ENCODE measurements at regions not wholly inside any gene's neighbourhood (a gene's known extent, or its start where the extent isn't known, plus 50 kb on each side); places are given as distances from the start of the nearest gene placed in this dataset.
"Not testable (repeated sequence)": the region's sequence is repeated elsewhere in the genome, so short reads cannot be mapped to it uniquely, and the experiment has no call there.

DNA sequence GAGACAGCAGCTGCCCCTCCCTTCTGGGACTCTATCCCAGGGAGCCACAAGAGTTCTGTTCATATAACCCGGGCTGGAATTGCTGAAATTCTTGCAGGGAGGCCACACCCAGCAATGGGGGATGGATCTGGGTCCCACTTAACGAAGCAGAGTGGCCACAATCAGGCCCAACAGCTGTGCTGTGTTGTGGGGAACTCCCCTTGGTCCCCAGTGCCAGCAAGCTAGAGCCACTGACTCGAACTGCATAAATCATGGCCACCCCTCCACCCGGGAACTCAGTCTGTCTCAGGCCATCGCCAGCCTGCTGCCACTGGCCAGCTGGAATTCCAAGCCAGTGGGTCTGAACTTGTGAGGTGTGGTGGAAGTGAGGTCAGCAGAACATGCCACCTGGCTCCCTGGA is 111.1 kb downstream of the KLF8 start:
- Mint-ChIP-seq H3K36me3 (ENCODE audit: insufficient read depth) (no peaks in the 10 kb centered on the region), H3K27ac (no peak overlapping the region), H3K4me3 (ENCODE audit: low read depth) (no peak overlapping the region), H3K9me3 (ENCODE audit: low read depth) (peaks cover 47% of the 10 kb centered on the region), H3K27me3 (no peaks in the 10 kb centered on the region), H3K4me1 (ENCODE audit: low read depth) (no peaks in the 10 kb centered on the region)
- TF ChIP-seq, protein P1, sequence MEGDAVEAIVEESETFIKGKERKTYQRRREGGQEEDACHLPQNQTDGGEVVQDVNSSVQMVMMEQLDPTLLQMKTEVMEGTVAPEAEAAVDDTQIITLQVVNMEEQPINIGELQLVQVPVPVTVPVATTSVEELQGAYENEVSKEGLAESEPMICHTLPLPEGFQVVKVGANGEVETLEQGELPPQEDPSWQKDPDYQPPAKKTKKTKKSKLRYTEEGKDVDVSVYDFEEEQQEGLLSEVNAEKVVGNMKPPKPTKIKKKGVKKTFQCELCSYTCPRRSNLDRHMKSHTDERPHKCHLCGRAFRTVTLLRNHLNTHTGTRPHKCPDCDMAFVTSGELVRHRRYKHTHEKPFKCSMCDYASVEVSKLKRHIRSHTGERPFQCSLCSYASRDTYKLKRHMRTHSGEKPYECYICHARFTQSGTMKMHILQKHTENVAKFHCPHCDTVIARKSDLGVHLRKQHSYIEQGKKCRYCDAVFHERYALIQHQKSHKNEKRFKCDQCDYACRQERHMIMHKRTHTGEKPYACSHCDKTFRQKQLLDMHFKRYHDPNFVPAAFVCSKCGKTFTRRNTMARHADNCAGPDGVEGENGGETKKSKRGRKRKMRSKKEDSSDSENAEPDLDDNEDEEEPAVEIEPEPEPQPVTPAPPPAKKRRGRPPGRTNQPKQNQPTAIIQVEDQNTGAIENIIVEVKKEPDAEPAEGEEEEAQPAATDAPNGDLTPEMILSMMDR (IDR thresholded peaks at IDR 0.05; ENCODE audit: unreplicated experiment): no peak
- DNase-seq (ENCODE audit: low spot score, unreplicated experiment): no peak

GRCh38 chrX:56343664-56344063 is 111.5 kb downstream of the KLF8 start:
- TF ChIP-seq, protein P1 (IDR thresholded peaks at IDR 0.05; ENCODE audit: unreplicated experiment): no peak
- Mint-ChIP-seq H3K36me3 (ENCODE audit: insufficient read depth) (no peaks in the 10 kb centered on the region), H3K27ac (no peak overlapping the region), H3K27me3 (no peaks in the 10 kb centered on the region), H3K4me1 (ENCODE audit: low read depth) (no peaks in the 10 kb centered on the region), H3K9me3 (ENCODE audit: low read depth) (peaks cover 45% of the 10 kb centered on the region), H3K4me3 (ENCODE audit: low read depth) (no peak overlapping the region)
- DNase-seq (ENCODE audit: low spot score, unreplicated experiment): no peak

DNA sequence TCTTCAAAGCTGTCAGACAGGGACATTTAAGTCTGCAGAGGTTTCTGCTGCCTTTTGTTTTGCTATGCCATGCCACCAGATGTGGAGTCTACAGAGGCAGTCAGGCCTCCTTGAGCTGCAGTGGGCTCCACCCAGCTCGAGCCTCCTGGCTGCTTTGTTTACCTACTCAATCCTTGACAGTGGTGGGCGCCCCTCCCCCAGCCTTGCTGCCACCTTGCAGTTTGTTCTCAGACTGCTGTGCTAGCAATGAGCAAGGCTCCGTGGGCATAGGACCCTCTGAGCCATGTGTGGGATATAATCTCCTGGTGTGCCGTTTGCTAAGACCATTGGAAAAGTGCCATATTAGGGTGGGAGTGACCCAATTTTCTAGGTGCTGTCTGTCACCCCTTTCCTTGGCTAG is 126.0 kb downstream of the KLF8 start:
- H3K27me3 Mint-ChIP-seq; DNase-seq (ENCODE audit: low spot score, unreplicated experiment); H3K36me3 Mint-ChIP-seq (ENCODE audit: insufficient read depth); H3K27ac Mint-ChIP-seq; H3K4me3 Mint-ChIP-seq (ENCODE audit: low read depth); H3K4me1 Mint-ChIP-seq (ENCODE audit: low read depth): not testable (repeated sequence)
- H3K9me3 Mint-ChIP-seq (ENCODE audit: low read depth): peaks cover 48% of the 10 kb centered on the region

DNA sequence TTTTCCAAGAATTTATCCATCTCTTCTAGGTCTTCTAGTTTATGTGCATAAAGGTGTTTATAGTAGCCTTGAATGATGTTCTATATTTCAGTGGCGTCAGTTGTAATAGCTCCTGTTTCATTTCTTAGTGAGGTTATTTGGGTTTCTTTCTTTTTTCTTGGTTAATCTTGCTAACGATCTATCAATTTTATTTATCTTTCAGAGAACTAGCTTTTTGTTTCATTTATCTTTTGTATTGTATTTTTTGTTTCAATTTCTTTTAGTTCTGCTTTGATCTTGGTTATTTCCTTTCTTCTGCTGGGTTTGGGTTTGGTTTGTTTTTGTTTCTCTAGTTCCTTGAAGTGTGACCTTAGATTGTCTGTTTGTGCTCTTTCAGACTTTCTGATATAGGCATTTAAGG is 133.0 kb downstream of the KLF8 start:
- DNase-seq (ENCODE audit: low spot score, unreplicated experiment); H3K4me1 Mint-ChIP-seq (ENCODE audit: low read depth); H3K27ac Mint-ChIP-seq; H3K36me3 Mint-ChIP-seq (ENCODE audit: insufficient read depth); H3K4me3 Mint-ChIP-seq (ENCODE audit: low read depth); H3K27me3 Mint-ChIP-seq: not testable (repeated sequence)
- peaks cover 54% of the 10 kb centered on the region for H3K9me3 Mint-ChIP-seq (ENCODE audit: low read depth)

- Mint-ChIP-seq H3K27ac (peak overlapping the region; percentile 39), H3K4me3 (ENCODE audit: low read depth) (no peak overlapping the region), H3K4me1 (ENCODE audit: low read depth) (peaks cover 2% of the 10 kb centered on the region), H3K9me3 (ENCODE audit: low read depth) (peaks cover 47% of the 10 kb centered on the region), H3K36me3 (ENCODE audit: insufficient read depth) (peaks cover 1% of the 10 kb centered on the region), H3K27me3 (no peaks in the 10 kb centered on the region)
- no peak for DNase-seq (ENCODE audit: low spot score, unreplicated experiment)
- TF ChIP-seq, protein P1 (IDR thresholded peaks at IDR 0.05; ENCODE audit: unreplicated experiment): no peak
Measured at GRCh38 chrX:56366901-56367300, 134.7 kb downstream of the KLF8 start.

- TF ChIP-seq, protein P1 (IDR thresholded peaks at IDR 0.05; ENCODE audit: unreplicated experiment): no peak
- H3K27ac Mint-ChIP-seq: no peak overlapping the region
- no peak for DNase-seq (ENCODE audit: low spot score, unreplicated experiment)
- H3K4me3 Mint-ChIP-seq (ENCODE audit: low read depth): no peak overlapping the region
- no peaks in the 10 kb centered on the region for H3K27me3 Mint-ChIP-seq
- peaks cover 39% of the 10 kb centered on the region for H3K9me3 Mint-ChIP-seq (ENCODE audit: low read depth)
- H3K4me1 Mint-ChIP-seq (ENCODE audit: low read depth): peaks cover 2% of the 10 kb centered on the region
- H3K36me3 Mint-ChIP-seq (ENCODE audit: insufficient read depth): peaks cover 1% of the 10 kb centered on the region
Measured at GRCh38 chrX:56368962-56369361, 136.8 kb downstream of the KLF8 start.

DNA sequence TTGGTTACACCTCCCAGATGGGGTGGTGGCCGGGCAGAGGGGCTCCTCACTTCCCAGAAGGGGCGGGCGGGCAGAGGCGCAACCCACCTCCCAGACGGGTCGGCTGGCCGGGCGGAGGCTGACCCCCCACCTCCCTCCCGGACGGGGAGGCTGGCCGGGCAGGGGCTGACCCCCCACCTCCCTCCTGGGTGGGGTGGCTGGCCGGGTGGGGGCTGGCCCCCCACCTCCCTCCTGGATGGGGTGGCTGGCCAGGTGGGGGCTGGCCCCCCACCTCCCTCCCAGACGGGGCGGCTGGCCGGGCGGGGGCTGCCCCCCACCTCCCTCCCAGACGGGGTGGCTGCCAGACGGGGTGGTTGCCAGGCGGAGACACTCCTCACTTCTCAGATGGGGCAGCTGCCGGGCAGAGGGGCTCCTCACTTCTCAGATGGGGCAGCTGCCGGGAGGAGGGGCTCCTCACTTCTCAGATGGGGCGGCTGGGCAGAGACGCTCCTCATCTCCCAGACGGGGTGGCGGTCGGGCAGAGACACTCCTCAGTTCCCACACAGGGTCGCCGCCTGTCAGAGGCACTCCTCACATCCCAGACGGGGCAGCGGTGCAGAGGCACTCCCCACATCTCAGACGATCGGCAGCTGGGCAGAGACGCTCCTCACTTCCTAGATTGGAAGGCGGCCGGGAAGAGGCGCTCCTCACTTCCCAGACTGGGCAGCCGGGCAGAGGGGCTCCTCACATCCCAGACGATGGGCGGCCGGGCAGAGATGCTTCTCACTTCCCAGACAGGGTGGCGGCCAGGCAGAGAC is 148.0 kb downstream of the KLF8 start:
- not testable (repeated sequence) for H3K4me3 Mint-ChIP-seq (ENCODE audit: low read depth); DNase-seq (ENCODE audit: low spot score, unreplicated experiment); H3K27ac Mint-ChIP-seq; H3K27me3 Mint-ChIP-seq; H3K4me1 Mint-ChIP-seq (ENCODE audit: low read depth); H3K36me3 Mint-ChIP-seq (ENCODE audit: insufficient read depth)
- peaks cover 22% of the 10 kb centered on the region for H3K9me3 Mint-ChIP-seq (ENCODE audit: low read depth)
